Eye (tissue), 1 donor: ENCODE measurements at regions not wholly inside any gene's neighbourhood (a gene's known extent, or its start where the extent isn't known, plus 50 kb on each side); places are given as distances from the start of the nearest gene placed in this dataset.

Experiments used
- DNase-seq: peaks from one replicate; pipeline ENCODE4 v3.0.0-alpha.2; 2015

GRCh38 chr15:62377736-62378480, 212.8 kb upstream of the C2CD4B start:
- no peak for DNase-seq

- DNase-seq, result no peak
Observed at GRCh38 chr15:62378772-62379498, 213.8 kb upstream of the C2CD4B start.

- DNase-seq, result no peak
Observed at GRCh38 chr15:62380011-62380410, 214.9 kb upstream of the C2CD4B start.

- DNase-seq, result no peak
Observed at GRCh38 chr15:62382046-62382445, 217.0 kb upstream of the C2CD4B start.

- DNase-seq, result peak; percentile 93
Observed at GRCh38 chr15:62389885-62390790, 225.1 kb upstream of the C2CD4B start, which contains the start of gene TLN2. TSS of gene TLN2 (plus strand) at chr15:62390550.

GRCh38 chr15:62390791-62391640, 225.9 kb upstream of the C2CD4B start:
- peak; percentile 85 for DNase-seq

- peak; percentile 75 for DNase-seq
Observed at GRCh38 chr15:62391641-62392262, 226.7 kb upstream of the C2CD4B start.

GRCh38 chr15:62392376-62392775, 227.3 kb upstream of the C2CD4B start:
- DNase-seq, result peak; percentile 56

GRCh38 chr15:62393196-62393595, 228.1 kb upstream of the C2CD4B start:
- no peak for DNase-seq

GRCh38 chr15:62394079-62394478, 229.0 kb upstream of the C2CD4B start:
- DNase-seq, result no peak

GRCh38 chr15:62400778-62401177, 235.7 kb upstream of the C2CD4B start:
- no peak for DNase-seq

GRCh38 chr15:62402687-62403086, 237.6 kb upstream of the C2CD4B start:
- DNase-seq, result no peak

GRCh38 chr15:62403164-62403809, 238.2 kb upstream of the C2CD4B start:
- DNase-seq, result no peak

GRCh38 chr15:62404194-62404985, 239.3 kb upstream of the C2CD4B start:
- DNase-seq, result no peak

- DNase-seq, result no peak
Observed at GRCh38 chr15:62406305-62406891, 241.3 kb upstream of the C2CD4B start.

GRCh38 chr15:62407216-62407615, 242.1 kb upstream of the C2CD4B start:
- no peak for DNase-seq

GRCh38 chr15:62407962-62408361, 242.9 kb upstream of the C2CD4B start:
- DNase-seq, result no peak

- DNase-seq, result no peak
Observed at GRCh38 chr15:62409466-62409865, 244.4 kb upstream of the C2CD4B start.

GRCh38 chr15:62412686-62413085, 247.6 kb upstream of the C2CD4B start:
- peak; percentile 14 for DNase-seq

GRCh38 chr15:62413153-62413552, 248.1 kb upstream of the C2CD4B start:
- DNase-seq, result peak; percentile 54
